ENCODE measurements at regions not wholly inside any gene's neighbourhood (a gene's known extent, or its start where the extent isn't known, plus 50 kb on each side); places are given as distances from the start of the nearest gene placed in this dataset.

DNA sequence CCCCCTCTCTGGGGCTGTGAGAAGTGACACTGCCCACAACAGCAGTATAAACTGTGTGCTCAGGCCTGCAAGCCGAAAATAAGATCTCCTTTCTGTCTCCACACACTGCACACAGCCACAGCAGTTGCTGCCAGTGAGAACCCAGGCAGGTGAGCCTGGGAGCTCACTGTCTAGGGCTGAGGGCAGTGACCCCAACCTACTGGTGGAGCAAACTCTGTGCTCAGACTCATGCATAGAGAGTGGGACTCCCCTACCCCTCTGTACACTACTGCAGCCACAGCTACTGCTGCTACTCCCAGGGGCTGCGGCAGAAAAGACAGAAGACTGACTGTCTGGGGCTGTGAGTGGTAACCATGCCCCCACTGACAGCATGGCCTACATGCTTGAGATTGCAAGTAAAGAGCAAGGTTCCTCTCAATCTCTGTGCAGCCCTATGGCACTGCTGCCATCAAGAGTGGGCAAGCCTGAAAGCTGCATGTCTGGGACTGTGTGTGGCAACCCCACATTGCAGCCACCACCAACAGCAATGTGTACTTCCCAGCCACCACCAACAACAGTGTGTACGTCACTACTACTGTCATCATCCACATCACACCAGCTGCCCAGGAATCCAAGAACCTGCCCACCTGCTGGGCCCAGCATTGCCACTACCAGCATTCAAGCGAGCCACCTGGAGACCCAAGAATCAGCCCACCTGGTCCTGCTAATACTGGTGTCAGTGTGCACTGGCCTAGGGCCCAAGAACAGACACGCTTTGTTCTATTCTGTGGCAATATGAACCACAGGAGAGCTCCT, 226.1 kb downstream of the XPNPEP1 start:
- Histone ChIP-seq H2BK12ac (ENCODE audit: insufficient read length, low read depth, low read length) (no peak overlapping the region), H3T11ph (ENCODE audit: low read length) (no peak overlapping the region), H4K8ac (replicated peaks; ENCODE audit: insufficient read length, low read depth, low read length) (no peak overlapping the region), H2BK20ac (ENCODE audit: low read depth, low read length, poor library complexity, severe bottlenecking) (no peak overlapping the region), H2BK15ac (ENCODE audit: low read depth, low read length) (no peak overlapping the region), H2BK120ac (ENCODE audit: low read depth, low read length, poor library complexity, severe bottlenecking) (no peak overlapping the region), H3K27ac (ENCODE audit: insufficient read length, low read depth, low read length) (no peak overlapping the region), H3K56ac (ENCODE audit: insufficient read length, low read depth, low read length) (no peak overlapping the region), H4K91ac (ENCODE audit: insufficient read length, low read depth, low read length) (no peak overlapping the region), H3K23me2 (ENCODE audit: insufficient read length, low read depth, low read length, poor library complexity, severe bottlenecking) (no peaks in the 10 kb centered on the region), H3K79me1 (ENCODE audit: insufficient read depth, low read depth, low read length, poor library complexity, severe bottlenecking) (no peaks in the 10 kb centered on the region), H3K4me1 (ENCODE audit: insufficient read depth, low read length) (no peaks in the 10 kb centered on the region), H3K4ac (ENCODE audit: low read depth, low read length) (no peak overlapping the region), H3K9ac (ENCODE audit: extremely low read depth, insufficient read length, low read length) (no peak overlapping the region), H2AK5ac (ENCODE audit: insufficient read length, low read length) (no peak overlapping the region), H3K27me3 (ENCODE audit: insufficient read depth, low read length) (no peaks in the 10 kb centered on the region), H3K18ac (ENCODE audit: insufficient read length, low read depth, low read length) (no peak overlapping the region), H3K4me2 (ENCODE audit: insufficient read depth, insufficient read length, low read length) (no peak overlapping the region), H3K14ac (ENCODE audit: insufficient read depth, low read length) (no peak overlapping the region), H3K9me3 (ENCODE audit: control insufficient read depth, low read depth, low read length) (no peaks in the 10 kb centered on the region), H4K20me1 (ENCODE audit: control insufficient read depth, insufficient read depth, insufficient read length) (no peaks in the 10 kb centered on the region), H4K5ac (ENCODE audit: insufficient read length, low read depth, low read length) (no peak overlapping the region), H2AFZ (ENCODE audit: low read length) (no peak overlapping the region), H2BK5ac (ENCODE audit: insufficient read length, low read length) (no peak overlapping the region), H3K23ac (ENCODE audit: insufficient read length, low read depth, low read length) (no peak overlapping the region), H3K79me2 (ENCODE audit: insufficient read depth, low read length) (no peaks in the 10 kb centered on the region)
- DNase-seq = no peak
- TF ChIP-seq, protein P1, sequence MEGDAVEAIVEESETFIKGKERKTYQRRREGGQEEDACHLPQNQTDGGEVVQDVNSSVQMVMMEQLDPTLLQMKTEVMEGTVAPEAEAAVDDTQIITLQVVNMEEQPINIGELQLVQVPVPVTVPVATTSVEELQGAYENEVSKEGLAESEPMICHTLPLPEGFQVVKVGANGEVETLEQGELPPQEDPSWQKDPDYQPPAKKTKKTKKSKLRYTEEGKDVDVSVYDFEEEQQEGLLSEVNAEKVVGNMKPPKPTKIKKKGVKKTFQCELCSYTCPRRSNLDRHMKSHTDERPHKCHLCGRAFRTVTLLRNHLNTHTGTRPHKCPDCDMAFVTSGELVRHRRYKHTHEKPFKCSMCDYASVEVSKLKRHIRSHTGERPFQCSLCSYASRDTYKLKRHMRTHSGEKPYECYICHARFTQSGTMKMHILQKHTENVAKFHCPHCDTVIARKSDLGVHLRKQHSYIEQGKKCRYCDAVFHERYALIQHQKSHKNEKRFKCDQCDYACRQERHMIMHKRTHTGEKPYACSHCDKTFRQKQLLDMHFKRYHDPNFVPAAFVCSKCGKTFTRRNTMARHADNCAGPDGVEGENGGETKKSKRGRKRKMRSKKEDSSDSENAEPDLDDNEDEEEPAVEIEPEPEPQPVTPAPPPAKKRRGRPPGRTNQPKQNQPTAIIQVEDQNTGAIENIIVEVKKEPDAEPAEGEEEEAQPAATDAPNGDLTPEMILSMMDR (conservative IDR thresholded peaks at IDR 0.05) = no peak
- no peaks in the 10 kb centered on the region for H3K36me3 Mint-ChIP-seq (ENCODE audit: insufficient read depth in 1 of 3, low read depth in 3 of 3)
- H3K27ac Mint-ChIP-seq = no peak overlapping the region
- peaks cover 0 to 3% of the 10 kb centered on the region in 2 experiments; a peak in 2 of 5 replicates for H3K9me3 Mint-ChIP-seq
- no CpG with 5 or more reads among the region's 5 CpGs for WGBS (ENCODE audit: extremely low coverage, insufficient read length, low lambda C conversion rate)
- peaks cover 1% of the 10 kb centered on the region; the same call in 1 of the 2 replicates for H3K27me3 Mint-ChIP-seq (ENCODE audit: low read depth)
- no peak overlapping the region for H3K4me3 Mint-ChIP-seq
- H3K4me1 Mint-ChIP-seq = no peaks in the 10 kb centered on the region

All from H9 (cell line).